WTC11 (cell line): ENCODE measurements at regions not wholly inside any gene's neighbourhood (a gene's known extent, or its start where the extent isn't known, plus 50 kb on each side); places are given as distances from the start of the nearest gene placed in this dataset.

Experiments used
- ATAC-seq: fragments of 200-7000 bp; cut with Tn5 transposase; 2 replicates; pipeline ENCODE4 v1.10.0; 2021; ENCODE audit warnings: mild to moderate bottlenecking, moderate library complexity
- CTCF ChIA-PET: fragments of 300-600 bp; sonication (Branson Sonifier 250); formaldehyde crosslinking; loops from one replicate; lab custom pipeline; 2021; ENCODE audit warnings: antibody characterized with exemption; lab: Charles Lee
- POLR2A ChIA-PET: fragments of 350-600 bp; sonication (Branson Sonifier 250); formaldehyde crosslinking; loops from one replicate; lab custom pipeline; 2021; ENCODE audit warnings: antibody characterized with exemption; lab: Charles Lee
- DNase-seq: peaks from one replicate; pipeline ENCODE4 v3.0.0; 2021; ENCODE audit warnings: low spot score
- H3K27ac Mint-ChIP-seq: 2 replicates; pipeline ENCODE4 v1.8.0; 2021; ENCODE audit warnings: mixed read lengths
- H3K27me3 Mint-ChIP-seq: 2 replicates; pipeline ENCODE4 v1.8.0; 2021; ENCODE audit warnings: low read depth, mild to moderate bottlenecking, moderate library complexity, mixed read lengths
- H3K36me3 Mint-ChIP-seq: 2 replicates; pipeline ENCODE4 v1.8.0; 2021; ENCODE audit warnings: mixed read lengths
- H3K4me1 Mint-ChIP-seq: 2 replicates; pipeline ENCODE4 v1.8.0; 2022; ENCODE audit warnings: mixed read lengths
- H3K4me3 Mint-ChIP-seq: 2 replicates; pipeline ENCODE4 v1.8.0; 2021; ENCODE audit warnings: mild to moderate bottlenecking, moderate library complexity, mixed read lengths
- H3K9me3 Mint-ChIP-seq: 2 replicates; pipeline ENCODE4 v1.8.0; 2021; ENCODE audit warnings: mixed read lengths
- ATF1 ChIP-seq: sonication (generic); formaldehyde crosslinking; IDR thresholded peaks from 2 replicates; pipeline ENCODE4 v1.8.1; 2023; ENCODE audit warnings: mild to moderate bottlenecking, moderate library complexity, missing genetic modification reagents
- CBFB ChIP-seq: sonication (generic); formaldehyde crosslinking; IDR thresholded peaks from 2 replicates; pipeline ENCODE4 v1.8.1; 2022; ENCODE audit warnings: mild to moderate bottlenecking, low read depth, missing genetic modification reagents
- FOXK1 ChIP-seq: sonication (generic); formaldehyde crosslinking; IDR thresholded peaks from 2 replicates; pipeline ENCODE4 v1.8.0; 2022; ENCODE audit warnings: mild to moderate bottlenecking, moderate library complexity, missing genetic modification reagents
- JAZF1 ChIP-seq: fragments of 250-450 bp; sonication (Bioruptor Pico); IDR thresholded peaks from 2 replicates; pipeline ENCODE4 v1.9.0; 2021; ENCODE audit warnings: moderate library complexity, mild to moderate bottlenecking, inconsistent platforms
- NFYB ChIP-seq: sonication (generic); formaldehyde crosslinking; conservative IDR thresholded peaks from 2 replicates; pipeline ENCODE4 v1.8.0; 2022; ENCODE audit warnings: low read depth, missing genetic modification reagents
- PREB ChIP-seq: sonication (generic); formaldehyde crosslinking; IDR thresholded peaks from 2 replicates; pipeline ENCODE4 v1.8.1; 2022; ENCODE audit warnings: mild to moderate bottlenecking, missing genetic modification reagents, moderate library complexity, borderline replicate concordance
- RELA ChIP-seq: sonication (generic); formaldehyde crosslinking; IDR thresholded peaks from 2 replicates; pipeline ENCODE4 v1.8.1; 2022; ENCODE audit warnings: missing genetic modification reagents, mild to moderate bottlenecking, borderline replicate concordance
- SOX15 ChIP-seq: fragments of 250-450 bp; sonication (Bioruptor Pico); IDR thresholded peaks from 2 replicates; pipeline ENCODE4 v1.9.0; 2021; ENCODE audit warnings: mild to moderate bottlenecking
- TEAD1 ChIP-seq: sonication (generic); formaldehyde crosslinking; IDR thresholded peaks from 2 replicates; pipeline ENCODE4 v1.8.0; 2022; ENCODE audit warnings: mild to moderate bottlenecking, missing genetic modification reagents
- ZNF423 ChIP-seq: fragments of 250-450 bp; sonication (Bioruptor Pico); IDR thresholded peaks from 2 replicates; pipeline ENCODE4 v2.1.2; 2022; ENCODE audit warnings: mild to moderate bottlenecking, moderate library complexity
- ZSCAN18 ChIP-seq: fragments of 250-450 bp; sonication (Bioruptor Pico); IDR thresholded peaks from 2 replicates; pipeline ENCODE4 v2.1.2; 2022; ENCODE audit warnings: mild to moderate bottlenecking, moderate library complexity
- TF ChIP-seq, protein P1 (sequence below): sonication (generic); formaldehyde crosslinking; IDR thresholded peaks from 2 replicates; pipeline ENCODE4 v1.8.0; 2023; ENCODE audit warnings: missing genetic modification reagents
- TF ChIP-seq, protein P2 (sequence below): sonication (generic); formaldehyde crosslinking; IDR thresholded peaks from 2 replicates; pipeline ENCODE4 v1.8.0; 2023; ENCODE audit warnings: missing genetic modification reagents, mild to moderate bottlenecking, borderline replicate concordance
- TF ChIP-seq, protein P3 (sequence below): fragments of 250-450 bp; sonication (Bioruptor Pico); IDR thresholded peaks from 2 replicates; pipeline ENCODE4 v1.8.0; 2021; ENCODE audit warnings: mild to moderate bottlenecking

- Mint-ChIP-seq H3K4me3 (no peak overlapping the region), H3K4me1 (no peaks in the 10 kb centered on the region), H3K27me3 (no peaks in the 10 kb centered on the region), H3K27ac (no peak overlapping the region), H3K9me3 (no peaks in the 10 kb centered on the region), H3K36me3 (no peaks in the 10 kb centered on the region)
- DNase-seq: no peak
- TF ChIP-seq ATF1 (CRISPR knock-in tag) (no peak), CBFB (CRISPR knock-in tag) (no peak), NFYB (CRISPR knock-in tag) (no peak), ZNF423 (CRISPR knock-in tag) (no peak), PREB (CRISPR knock-in tag) (no peak), RELA (CRISPR knock-in tag) (no peak), FOXK1 (CRISPR knock-in tag) (no peak), TEAD1 (CRISPR knock-in tag) (no peak)
- TF ChIP-seq, protein P1, sequence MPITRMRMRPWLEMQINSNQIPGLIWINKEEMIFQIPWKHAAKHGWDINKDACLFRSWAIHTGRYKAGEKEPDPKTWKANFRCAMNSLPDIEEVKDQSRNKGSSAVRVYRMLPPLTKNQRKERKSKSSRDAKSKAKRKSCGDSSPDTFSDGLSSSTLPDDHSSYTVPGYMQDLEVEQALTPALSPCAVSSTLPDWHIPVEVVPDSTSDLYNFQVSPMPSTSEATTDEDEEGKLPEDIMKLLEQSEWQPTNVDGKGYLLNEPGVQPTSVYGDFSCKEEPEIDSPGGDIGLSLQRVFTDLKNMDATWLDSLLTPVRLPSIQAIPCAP (CRISPR knock-in tag): no peak
- CTCF ChIA-PET: interaction anchor here (1.0 kb wide), 1 partner anchor 197 kb away, joined by 5 read pairs; no protein-coding TSS in a partner anchor
- no peak for ATAC-seq
- POLR2A ChIA-PET: no interaction called here
These were observed 380.8 kb upstream of the IL12A start for GRCh38 chr3:159607856-159608255.

- DNase-seq (no peak), ATAC-seq (no peak)
- Mint-ChIP-seq H3K9me3 (no peaks in the 10 kb centered on the region), H3K36me3 (no peaks in the 10 kb centered on the region), H3K4me3 (no peak overlapping the region), H3K27ac (no peak overlapping the region), H3K4me1 (no peaks in the 10 kb centered on the region), H3K27me3 (no peaks in the 10 kb centered on the region)
- POLR2A ChIA-PET: no interaction called here
- CTCF ChIA-PET: interaction anchor here (1.0 kb wide), 1 partner anchor 197 kb away, joined by 5 read pairs; no protein-coding TSS in a partner anchor
- TF ChIP-seq, protein P2, sequence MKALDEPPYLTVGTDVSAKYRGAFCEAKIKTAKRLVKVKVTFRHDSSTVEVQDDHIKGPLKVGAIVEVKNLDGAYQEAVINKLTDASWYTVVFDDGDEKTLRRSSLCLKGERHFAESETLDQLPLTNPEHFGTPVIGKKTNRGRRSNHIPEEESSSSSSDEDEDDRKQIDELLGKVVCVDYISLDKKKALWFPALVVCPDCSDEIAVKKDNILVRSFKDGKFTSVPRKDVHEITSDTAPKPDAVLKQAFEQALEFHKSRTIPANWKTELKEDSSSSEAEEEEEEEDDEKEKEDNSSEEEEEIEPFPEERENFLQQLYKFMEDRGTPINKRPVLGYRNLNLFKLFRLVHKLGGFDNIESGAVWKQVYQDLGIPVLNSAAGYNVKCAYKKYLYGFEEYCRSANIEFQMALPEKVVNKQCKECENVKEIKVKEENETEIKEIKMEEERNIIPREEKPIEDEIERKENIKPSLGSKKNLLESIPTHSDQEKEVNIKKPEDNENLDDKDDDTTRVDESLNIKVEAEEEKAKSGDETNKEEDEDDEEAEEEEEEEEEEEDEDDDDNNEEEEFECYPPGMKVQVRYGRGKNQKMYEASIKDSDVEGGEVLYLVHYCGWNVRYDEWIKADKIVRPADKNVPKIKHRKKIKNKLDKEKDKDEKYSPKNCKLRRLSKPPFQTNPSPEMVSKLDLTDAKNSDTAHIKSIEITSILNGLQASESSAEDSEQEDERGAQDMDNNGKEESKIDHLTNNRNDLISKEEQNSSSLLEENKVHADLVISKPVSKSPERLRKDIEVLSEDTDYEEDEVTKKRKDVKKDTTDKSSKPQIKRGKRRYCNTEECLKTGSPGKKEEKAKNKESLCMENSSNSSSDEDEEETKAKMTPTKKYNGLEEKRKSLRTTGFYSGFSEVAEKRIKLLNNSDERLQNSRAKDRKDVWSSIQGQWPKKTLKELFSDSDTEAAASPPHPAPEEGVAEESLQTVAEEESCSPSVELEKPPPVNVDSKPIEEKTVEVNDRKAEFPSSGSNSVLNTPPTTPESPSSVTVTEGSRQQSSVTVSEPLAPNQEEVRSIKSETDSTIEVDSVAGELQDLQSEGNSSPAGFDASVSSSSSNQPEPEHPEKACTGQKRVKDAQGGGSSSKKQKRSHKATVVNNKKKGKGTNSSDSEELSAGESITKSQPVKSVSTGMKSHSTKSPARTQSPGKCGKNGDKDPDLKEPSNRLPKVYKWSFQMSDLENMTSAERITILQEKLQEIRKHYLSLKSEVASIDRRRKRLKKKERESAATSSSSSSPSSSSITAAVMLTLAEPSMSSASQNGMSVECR (CRISPR knock-in tag): no peak
- TF ChIP-seq, protein P3, sequence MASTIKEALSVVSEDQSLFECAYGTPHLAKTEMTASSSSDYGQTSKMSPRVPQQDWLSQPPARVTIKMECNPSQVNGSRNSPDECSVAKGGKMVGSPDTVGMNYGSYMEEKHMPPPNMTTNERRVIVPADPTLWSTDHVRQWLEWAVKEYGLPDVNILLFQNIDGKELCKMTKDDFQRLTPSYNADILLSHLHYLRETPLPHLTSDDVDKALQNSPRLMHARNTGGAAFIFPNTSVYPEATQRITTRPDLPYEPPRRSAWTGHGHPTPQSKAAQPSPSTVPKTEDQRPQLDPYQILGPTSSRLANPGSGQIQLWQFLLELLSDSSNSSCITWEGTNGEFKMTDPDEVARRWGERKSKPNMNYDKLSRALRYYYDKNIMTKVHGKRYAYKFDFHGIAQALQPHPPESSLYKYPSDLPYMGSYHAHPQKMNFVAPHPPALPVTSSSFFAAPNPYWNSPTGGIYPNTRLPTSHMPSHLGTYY: no peak
- TF ChIP-seq SOX15 (CRISPR knock-in tag): no peak
- TF ChIP-seq JAZF1 (CRISPR knock-in tag): no peak
- no peak for TF ChIP-seq ZSCAN18 (CRISPR knock-in tag)
- no peak for TF ChIP-seq ZNF423 (CRISPR knock-in tag)
These were observed 380.3 kb upstream of the IL12A start for GRCh38 chr3:159608311-159608710.
